OCI-LY7 (cell line): ENCODE measurements at regions not wholly inside any gene's neighbourhood (a gene's known extent, or its start where the extent isn't known, plus 50 kb on each side); places are given as distances from the start of the nearest gene placed in this dataset.

Experiments used
- CTCF ChIP-seq: fragments of 200-600 bp; sonication (generic); conservative IDR thresholded peaks from 2 replicates; pipeline ENCODE4 v1.5.1; 2014; ENCODE audit warnings: mild to moderate bottlenecking, antibody characterized with exemption, low read length, moderate library complexity, mixed read lengths
- EZH2phosphoT487 ChIP-seq: fragments of 200-600 bp; sonication (generic); IDR thresholded peaks from 2 replicates; pipeline ENCODE4 v1.6.1; 2018; ENCODE audit warnings: low read depth, borderline replicate concordance, mild to moderate bottlenecking, mixed run types, antibody characterized with exemption, low read length, moderate library complexity, mixed read lengths

GRCh38 chr1:119316870-119317416 lies 51.6 kb upstream of the HAO2 start:
- TF ChIP-seq EZH2phosphoT487 (no peak), CTCF (0 out of 2 replicates have a peak, but pooled peaks have one; percentile 24)
